ENCODE measurements at regions not wholly inside any gene's neighbourhood (a gene's known extent, or its start where the extent isn't known, plus 50 kb on each side); places are given as distances from the start of the nearest gene placed in this dataset.

GRCh38 chr4:99711657-99712056 lies 54.0 kb upstream of the C4orf54 start:
- Histone ChIP-seq H3K27me3 (ENCODE audit: insufficient read depth, poor library complexity, severe bottlenecking) (no peaks in the 10 kb centered on the region), H3K27ac (replicated peaks) (no peak overlapping the region), H3K4me3 (replicated peaks; ENCODE audit: insufficient read depth, low read length) (no peak overlapping the region)
- no peak for TF ChIP-seq SPI1 (IDR thresholded peaks at IDR 0.05; ENCODE audit: borderline replicate concordance, low read depth)
- no peak for TF ChIP-seq GABPA (IDR thresholded peaks at IDR 0.05; ENCODE audit: low read depth)
- no peak for TF ChIP-seq POLR2AphosphoS5 (IDR thresholded peaks at IDR 0.05; ENCODE audit: low read depth)
- DNase-seq (ENCODE audit: low read depth in 1 of 2, low spot score in 1 of 2), result no peak

DNA sequence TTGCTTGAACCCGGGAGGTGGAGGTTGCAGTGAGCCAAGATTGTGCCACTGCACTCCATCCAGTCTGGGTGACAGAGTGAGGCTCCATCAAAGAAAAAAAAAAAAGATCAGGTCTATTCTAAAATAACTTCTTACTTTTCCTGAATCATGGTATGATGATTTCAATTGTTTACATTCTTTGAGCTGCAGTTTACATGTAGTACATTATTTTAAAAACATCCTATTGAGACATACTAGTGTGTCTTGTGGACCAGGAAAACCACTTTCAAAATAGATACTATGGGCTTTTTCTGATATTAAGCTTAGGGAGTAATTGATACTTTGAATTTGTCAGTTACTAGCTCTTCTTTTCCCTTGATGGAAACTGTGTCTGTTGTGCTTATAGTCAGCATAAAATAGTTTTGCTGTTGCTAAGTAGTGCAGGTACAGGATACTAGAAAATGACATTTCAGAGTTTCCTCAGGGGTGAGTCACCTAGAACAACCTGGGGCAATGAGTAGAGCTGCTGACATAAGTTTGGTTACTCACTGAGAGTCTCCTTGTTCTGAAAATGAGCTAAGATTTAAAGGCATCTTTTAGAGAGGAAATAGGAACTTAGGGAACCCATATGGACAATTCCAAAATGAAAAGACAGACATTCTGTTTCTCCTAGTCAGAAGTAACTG lies 53.2 kb upstream of the C4orf54 start:
- no peak for DNase-seq (ENCODE audit: low read depth in 1 of 2, low spot score in 1 of 2)
- Histone ChIP-seq H3K27ac (replicated peaks) (no peak overlapping the region), H3K4me3 (replicated peaks; ENCODE audit: insufficient read depth, low read length) (no peak overlapping the region), H3K27me3 (ENCODE audit: insufficient read depth, poor library complexity, severe bottlenecking) (no peaks in the 10 kb centered on the region)
- TF ChIP-seq GABPA (IDR thresholded peaks at IDR 0.05; ENCODE audit: low read depth) (no peak), REST (IDR thresholded peaks at IDR 0.05; ENCODE audit: insufficient replicate concordance, low read depth) (no peak), SPI1 (IDR thresholded peaks at IDR 0.05; ENCODE audit: borderline replicate concordance, low read depth) (no peak), POLR2AphosphoS5 (IDR thresholded peaks at IDR 0.05; ENCODE audit: low read depth) (no peak)
- TF ChIP-seq, protein P1, sequence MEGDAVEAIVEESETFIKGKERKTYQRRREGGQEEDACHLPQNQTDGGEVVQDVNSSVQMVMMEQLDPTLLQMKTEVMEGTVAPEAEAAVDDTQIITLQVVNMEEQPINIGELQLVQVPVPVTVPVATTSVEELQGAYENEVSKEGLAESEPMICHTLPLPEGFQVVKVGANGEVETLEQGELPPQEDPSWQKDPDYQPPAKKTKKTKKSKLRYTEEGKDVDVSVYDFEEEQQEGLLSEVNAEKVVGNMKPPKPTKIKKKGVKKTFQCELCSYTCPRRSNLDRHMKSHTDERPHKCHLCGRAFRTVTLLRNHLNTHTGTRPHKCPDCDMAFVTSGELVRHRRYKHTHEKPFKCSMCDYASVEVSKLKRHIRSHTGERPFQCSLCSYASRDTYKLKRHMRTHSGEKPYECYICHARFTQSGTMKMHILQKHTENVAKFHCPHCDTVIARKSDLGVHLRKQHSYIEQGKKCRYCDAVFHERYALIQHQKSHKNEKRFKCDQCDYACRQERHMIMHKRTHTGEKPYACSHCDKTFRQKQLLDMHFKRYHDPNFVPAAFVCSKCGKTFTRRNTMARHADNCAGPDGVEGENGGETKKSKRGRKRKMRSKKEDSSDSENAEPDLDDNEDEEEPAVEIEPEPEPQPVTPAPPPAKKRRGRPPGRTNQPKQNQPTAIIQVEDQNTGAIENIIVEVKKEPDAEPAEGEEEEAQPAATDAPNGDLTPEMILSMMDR (IDR thresholded peaks at IDR 0.05; ENCODE audit: insufficient read depth, low read length), result no peak

DNA sequence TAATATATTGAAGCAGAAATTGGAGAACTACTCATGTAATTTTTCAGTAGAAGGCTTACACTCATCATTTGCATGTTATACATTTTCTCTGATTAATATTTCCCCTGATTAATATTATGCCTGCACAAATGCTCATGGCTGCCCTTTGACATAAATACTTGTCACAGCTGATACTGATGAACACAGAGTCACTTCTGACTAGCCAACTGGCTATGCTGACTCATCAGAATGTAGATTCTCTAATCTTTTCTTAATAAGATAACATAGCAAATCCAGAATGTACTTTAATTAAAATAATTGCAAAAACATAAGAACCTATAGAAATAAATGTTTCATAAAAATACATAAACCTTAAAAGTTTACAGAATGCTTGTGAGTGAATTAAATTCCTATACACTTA lies 52.4 kb upstream of the C4orf54 start:
- Histone ChIP-seq H3K27ac (replicated peaks) (no peak overlapping the region), H3K27me3 (ENCODE audit: insufficient read depth, poor library complexity, severe bottlenecking) (no peaks in the 10 kb centered on the region), H3K4me3 (replicated peaks; ENCODE audit: insufficient read depth, low read length) (no peak overlapping the region)
- no peak for TF ChIP-seq SPI1 (IDR thresholded peaks at IDR 0.05; ENCODE audit: borderline replicate concordance, low read depth)
- TF ChIP-seq REST (IDR thresholded peaks at IDR 0.05; ENCODE audit: insufficient replicate concordance, low read depth), result no peak
- TF ChIP-seq GABPA (IDR thresholded peaks at IDR 0.05; ENCODE audit: low read depth), result no peak
- TF ChIP-seq POLR2AphosphoS5 (IDR thresholded peaks at IDR 0.05; ENCODE audit: low read depth), result no peak
- DNase-seq (ENCODE audit: low read depth in 1 of 2, low spot score in 1 of 2), result no peak

DNA sequence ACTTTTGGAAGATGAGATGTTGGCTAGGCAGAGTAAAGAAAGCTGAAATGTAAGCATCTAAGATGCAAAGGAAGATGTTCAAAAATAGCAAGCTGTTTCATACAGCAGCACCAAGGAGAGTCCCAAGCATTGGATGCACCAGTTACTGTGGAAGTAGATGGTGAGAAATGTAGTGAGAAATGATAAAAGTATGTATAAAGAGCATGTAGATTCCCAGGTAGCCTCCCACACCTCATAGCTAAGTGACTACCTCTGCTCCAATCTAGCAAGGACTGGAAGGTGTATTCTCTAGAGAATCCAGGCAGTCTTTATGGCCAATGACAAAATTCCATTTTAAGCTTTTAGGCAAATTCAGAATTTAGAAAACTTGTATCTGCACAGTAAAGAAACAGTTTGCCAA lies 50.9 kb upstream of the C4orf54 start:
- no peak overlapping the region for H3K4me3 ChIP-seq (replicated peaks; ENCODE audit: insufficient read depth, low read length)
- DNase-seq (ENCODE audit: low read depth in 1 of 2, low spot score in 1 of 2), result no peak
- no peak overlapping the region for H3K27ac ChIP-seq (replicated peaks)
- TF ChIP-seq, protein P1 (IDR thresholded peaks at IDR 0.05; ENCODE audit: insufficient read depth, low read length), result no peak
- TF ChIP-seq SPI1 (IDR thresholded peaks at IDR 0.05; ENCODE audit: borderline replicate concordance, low read depth) (no peak), POLR2AphosphoS5 (IDR thresholded peaks at IDR 0.05; ENCODE audit: low read depth) (no peak), REST (IDR thresholded peaks at IDR 0.05; ENCODE audit: insufficient replicate concordance, low read depth) (no peak), GABPA (IDR thresholded peaks at IDR 0.05; ENCODE audit: low read depth) (no peak)
- no peaks in the 10 kb centered on the region for H3K27me3 ChIP-seq (ENCODE audit: insufficient read depth, poor library complexity, severe bottlenecking)

All from HL-60 (cell line).